H9 (cell line): ENCODE measurements at regions not wholly inside any gene's neighbourhood (a gene's known extent, or its start where the extent isn't known, plus 50 kb on each side); places are given as distances from the start of the nearest gene placed in this dataset.

Experiments
- DNase-seq: peaks from one replicate; pipeline ENCODE4 v3.0.0-alpha.2; 2017
- H2AFZ ChIP-seq: one replicate; pipeline ENCODE4 v1.6.1; 2013; ENCODE audit warnings: mild to moderate bottlenecking, low read length, control low read depth, moderate library complexity
- H2AK5ac ChIP-seq: 2 replicates; pipeline ENCODE4 v1.6.1; 2013; ENCODE audit warnings: low read length, control low read depth, mixed read lengths; ENCODE audit not compliant: insufficient read length
- H2BK120ac ChIP-seq: one replicate; pipeline ENCODE4 v1.6.1; 2013; ENCODE audit warnings: low read depth, mild to moderate bottlenecking, low read length, control low read depth, inconsistent platforms; ENCODE audit not compliant: poor library complexity, severe bottlenecking
- H2BK12ac ChIP-seq: 2 replicates; pipeline ENCODE4 v1.6.1; 2013; ENCODE audit warnings: low read length, control low read depth, mixed read lengths, low read depth; ENCODE audit not compliant: insufficient read length
- H2BK15ac ChIP-seq: 2 replicates; pipeline ENCODE4 v1.6.1; 2013; ENCODE audit warnings: low read depth, low read length, control low read depth
- H2BK20ac ChIP-seq: one replicate; pipeline ENCODE4 v1.6.1; 2013; ENCODE audit warnings: low read depth, mild to moderate bottlenecking, low read length, control low read depth, inconsistent platforms; ENCODE audit not compliant: poor library complexity, severe bottlenecking
- H2BK5ac ChIP-seq: 2 replicates; pipeline ENCODE4 v1.6.1; 2013; ENCODE audit warnings: low read length, control low read depth, mixed read lengths; ENCODE audit not compliant: insufficient read length
- H3K14ac ChIP-seq: 2 replicates; pipeline ENCODE4 v1.6.1; 2013; ENCODE audit warnings: low read length, control low read depth; ENCODE audit not compliant: insufficient read depth
- H3K18ac ChIP-seq: 2 replicates; pipeline ENCODE4 v1.6.1; 2013; ENCODE audit warnings: low read depth, mild to moderate bottlenecking, mixed read lengths, low read length, control low read depth; ENCODE audit not compliant: insufficient read length
- H3K23ac ChIP-seq: 2 replicates; pipeline ENCODE4 v1.6.1; 2013; ENCODE audit warnings: low read length, control low read depth, mixed read lengths, low read depth; ENCODE audit not compliant: insufficient read length
- H3K23me2 ChIP-seq: 2 replicates; pipeline ENCODE4 v1.6.1; 2013; ENCODE audit warnings: low read depth, mild to moderate bottlenecking, mixed read lengths, low read length, control low read depth; ENCODE audit not compliant: insufficient read length, poor library complexity, severe bottlenecking
- H3K27ac ChIP-seq: 2 replicates; pipeline ENCODE4 v1.5.1; 2013; ENCODE audit warnings: low read length, control low read depth, mixed read lengths, low read depth; ENCODE audit not compliant: insufficient read length
- H3K27me3 ChIP-seq: 2 replicates; pipeline ENCODE4 v1.6.1; 2013; ENCODE audit warnings: low read length, control low read depth, inconsistent platforms; ENCODE audit not compliant: insufficient read depth
- H3K4ac ChIP-seq: 2 replicates; pipeline ENCODE4 v1.6.1; 2013; ENCODE audit warnings: low read depth, mild to moderate bottlenecking, control low read depth, inconsistent platforms, low read length, moderate library complexity
- H3K4me1 ChIP-seq: 2 replicates; pipeline ENCODE4 v1.6.1; 2013; ENCODE audit warnings: low read length, control low read depth, inconsistent platforms; ENCODE audit not compliant: insufficient read depth
- H3K4me2 ChIP-seq: 2 replicates; pipeline ENCODE4 v1.6.1; 2013; ENCODE audit warnings: low read length, control low read depth, mixed read lengths; ENCODE audit not compliant: insufficient read length, insufficient read depth
- H3K56ac ChIP-seq: 2 replicates; pipeline ENCODE4 v1.6.1; 2013; ENCODE audit warnings: low read depth, mild to moderate bottlenecking, mixed read lengths, low read length, control low read depth; ENCODE audit not compliant: insufficient read length
- H3K79me1 ChIP-seq: 2 replicates; pipeline ENCODE4 v1.6.1; 2013; ENCODE audit warnings: low read depth, mild to moderate bottlenecking, moderate library complexity, low read length, control low read depth, inconsistent platforms; ENCODE audit not compliant: insufficient read depth, poor library complexity, severe bottlenecking
- H3K79me2 ChIP-seq: 2 replicates; pipeline ENCODE4 v1.6.1; 2013; ENCODE audit warnings: low read length, control low read depth, inconsistent platforms; ENCODE audit not compliant: insufficient read depth
- H3K9ac ChIP-seq: 2 replicates; pipeline ENCODE4 v1.6.1; 2013; ENCODE audit warnings: low read length, control low read depth, mixed read lengths; ENCODE audit not compliant: insufficient read length; ENCODE audit errors: extremely low read depth
- H3K9me3 ChIP-seq: one replicate; pipeline ENCODE4 v1.6.1; 2013; ENCODE audit warnings: low read depth, low read length, inconsistent platforms; ENCODE audit not compliant: control insufficient read depth
- H3T11ph ChIP-seq: one replicate; pipeline ENCODE4 v1.6.1; 2013; ENCODE audit warnings: mild to moderate bottlenecking, low read length, control low read depth, inconsistent platforms
- H4K20me1 ChIP-seq: one replicate; pipeline ENCODE4 v1.6.1; 2013; ENCODE audit not compliant: control insufficient read depth, insufficient read length, insufficient read depth
- H4K5ac ChIP-seq: 2 replicates; pipeline ENCODE4 v1.6.1; 2013; ENCODE audit warnings: low read depth, mild to moderate bottlenecking, mixed read lengths, low read length, control low read depth; ENCODE audit not compliant: insufficient read length
- H4K8ac ChIP-seq: replicated peaks from 2 replicates; pipeline ENCODE4 v1.6.1; 2013; ENCODE audit warnings: low read length, control low read depth, mixed read lengths, low read depth; ENCODE audit not compliant: insufficient read length
- H4K91ac ChIP-seq: 2 replicates; pipeline ENCODE4 v1.6.1; 2013; ENCODE audit warnings: low read depth, mild to moderate bottlenecking, moderate library complexity, mixed read lengths, low read length, control low read depth; ENCODE audit not compliant: insufficient read length
- H3K27ac Mint-ChIP-seq, 3 experiments: 2 replicates in 2 of 3; 3 replicates in 1 of 3; pipeline ENCODE4 v1.8.0; 2020 to 2021; ENCODE audit warnings: mixed read lengths in 3 of 3, mild to moderate bottlenecking in 1 of 3, moderate library complexity in 1 of 3
- H3K27me3 Mint-ChIP-seq: 2 replicates; pipeline ENCODE4 v1.8.0; 2021; ENCODE audit warnings: low read depth, mild to moderate bottlenecking, moderate library complexity, mixed read lengths
- H3K36me3 Mint-ChIP-seq, 3 experiments: 2 replicates in 2 of 3; 3 replicates in 1 of 3; pipeline ENCODE4 v1.8.0; 2020 to 2021; ENCODE audit warnings: low read depth in 3 of 3, mixed read lengths in 3 of 3; ENCODE audit not compliant: insufficient read depth in 1 of 3
- H3K4me1 Mint-ChIP-seq, 2 experiments: 2 replicates each; pipeline ENCODE4 v1.8.0; 2020; ENCODE audit warnings: mixed read lengths in 2 of 2
- H3K4me3 Mint-ChIP-seq, 2 experiments: 2 replicates in 1 of 2; 3 replicates in 1 of 2; pipeline ENCODE4 v1.8.0; 2020 to 2021; ENCODE audit warnings: mild to moderate bottlenecking in 2 of 2, mixed read lengths in 2 of 2, moderate library complexity in 1 of 2
- H3K9me3 Mint-ChIP-seq, 2 experiments: 2 replicates in 1 of 2; 3 replicates in 1 of 2; pipeline ENCODE4 v1.8.0; 2020; ENCODE audit warnings: mild to moderate bottlenecking in 2 of 2, mixed read lengths in 2 of 2, moderate library complexity in 1 of 2
- CTCF ChIP-seq: fragments of 200-600 bp; sonication (generic); conservative IDR thresholded peaks from 3 replicates; pipeline ENCODE4 v1.8.0; 2021; ENCODE audit warnings: antibody characterized with exemption, mild to moderate bottlenecking
- WGBS: extraction: QIAGEN DNeasy Blood & Tissue Kit; methylation state at CpG from one replicate; pipeline ENCODE4 v1.1.7; 2013; ENCODE audit warnings: missing lambda C conversion rate, low lambda C conversion rate, mixed read lengths; ENCODE audit not compliant: insufficient read length; ENCODE audit errors: extremely low coverage; 5-methylcytosine and 5-hydroxymethylcytosine counted together

GRCh38 chr4:45944000-45944399, 179.9 kb downstream of the GABRG1 start:
- Histone ChIP-seq H3K23me2 (no peaks in the 10 kb centered on the region), H4K5ac (no peak overlapping the region), H3K56ac (no peak overlapping the region), H2BK120ac (no peak overlapping the region), H3K9me3 (no peaks in the 10 kb centered on the region), H3K4ac (no peak overlapping the region), H4K91ac (no peak overlapping the region), H3T11ph (no peak overlapping the region), H2BK5ac (no peak overlapping the region), H2BK20ac (no peak overlapping the region), H4K20me1 (no peaks in the 10 kb centered on the region), H2BK15ac (no peak overlapping the region), H2AK5ac (no peak overlapping the region), H3K4me1 (no peaks in the 10 kb centered on the region), H3K79me1 (no peaks in the 10 kb centered on the region), H3K27me3 (no peaks in the 10 kb centered on the region), H3K23ac (no peak overlapping the region), H2BK12ac (no peak overlapping the region), H3K18ac (no peak overlapping the region), H3K9ac (no peak overlapping the region), H2AFZ (no peak overlapping the region), H3K79me2 (no peaks in the 10 kb centered on the region), H3K27ac (no peak overlapping the region), H3K4me2 (no peak overlapping the region), H4K8ac (no peak overlapping the region), H3K14ac (no peak overlapping the region)
- no peaks in the 10 kb centered on the region for H3K4me1 Mint-ChIP-seq
- no CpG with 5 or more reads among the region's 1 CpG for WGBS
- H3K36me3 Mint-ChIP-seq, result no peaks in the 10 kb centered on the region
- no peak for DNase-seq
- no peaks in the 10 kb centered on the region for H3K27me3 Mint-ChIP-seq
- no peak overlapping the region for H3K4me3 Mint-ChIP-seq
- TF ChIP-seq CTCF, result peak; percentile 47
- no peak overlapping the region for H3K27ac Mint-ChIP-seq
- H3K9me3 Mint-ChIP-seq, result no peaks in the 10 kb centered on the region
